NCI-H526 (cell line): ENCODE measurements at regions not wholly inside any gene's neighbourhood (a gene's known extent, or its start where the extent isn't known, plus 50 kb on each side); places are given as distances from the start of the nearest gene placed in this dataset.
A peak's percentile ranks its signal among the peaks of the same experiment; 100 is the strongest.
"Not testable (repeated sequence)": the region's sequence is repeated elsewhere in the genome, so short reads cannot be mapped to it uniquely, and the experiment has no call there.

Experiments used
- DNase-seq, 2 experiments: peaks; one replicate each; lab custom pipeline; 2025; lab: John Stamatoyannopoulos, UW

GRCh38 chr20:19895761-19896160 lies 121.4 kb upstream of the NAA20 start:
- DNase-seq, result no peak

- no peak for DNase-seq
These were observed 119.3 kb upstream of the NAA20 start for GRCh38 chr20:19897891-19898290.

- no peak for DNase-seq
These were observed 115.9 kb upstream of the NAA20 start for GRCh38 chr20:19901226-19901625.

- no peak for DNase-seq
These were observed 113.9 kb upstream of the NAA20 start for GRCh38 chr20:19903168-19903811.

- DNase-seq, result no peak
These were observed 109.7 kb upstream of the NAA20 start for GRCh38 chr20:19907326-19908056.

- no peak for DNase-seq
These were observed 108.6 kb upstream of the NAA20 start for GRCh38 chr20:19908576-19908975.

GRCh38 chr20:19909725-19910124 lies 107.4 kb upstream of the NAA20 start:
- DNase-seq, result no peak

- DNase-seq, result no peak
These were observed 105.3 kb upstream of the NAA20 start for GRCh38 chr20:19911810-19912382.

GRCh38 chr20:19913349-19913748 lies 103.8 kb upstream of the NAA20 start:
- DNase-seq, result no peak

- DNase-seq, result peak; percentile 18 to 38
These were observed 103.1 kb upstream of the NAA20 start for GRCh38 chr20:19913927-19914614.

- no peak for DNase-seq
These were observed 101.9 kb upstream of the NAA20 start for GRCh38 chr20:19915111-19915798.

- no peak for DNase-seq
These were observed 100.4 kb upstream of the NAA20 start for GRCh38 chr20:19916531-19917485.

- no peak for DNase-seq
These were observed 98.2 kb upstream of the NAA20 start for GRCh38 chr20:19918965-19919329.

GRCh38 chr20:19920381-19921138 lies 96.6 kb upstream of the NAA20 start:
- DNase-seq, result no peak

GRCh38 chr20:19921284-19921793 lies 95.8 kb upstream of the NAA20 start:
- DNase-seq, result no peak

GRCh38 chr20:19921829-19922228 lies 95.3 kb upstream of the NAA20 start:
- not testable (repeated sequence) for DNase-seq

GRCh38 chr20:19922716-19923115 lies 94.4 kb upstream of the NAA20 start:
- no peak for DNase-seq

GRCh38 chr20:19923762-19924161 lies 93.4 kb upstream of the NAA20 start:
- no peak for DNase-seq

GRCh38 chr20:19924255-19924654 lies 92.9 kb upstream of the NAA20 start:
- no peak for DNase-seq

GRCh38 chr20:19926591-19926990 lies 90.6 kb upstream of the NAA20 start:
- DNase-seq, result no peak
